Liver (tissue), 8 donors: ENCODE measurements at regions not wholly inside any gene's neighbourhood (a gene's known extent, or its start where the extent isn't known, plus 50 kb on each side); places are given as distances from the start of the nearest gene placed in this dataset.

Source experiments
- DNase-seq: peaks from one replicate; pipeline ENCODE4 v3.0.0-alpha.2; 2017; ENCODE audit warnings: low spot score
- H3K27ac ChIP-seq, 2 donors: one replicate each; pipeline ENCODE4 v1.7.0; 2013; ENCODE audit warnings: inconsistent platforms in 2 of 2, low read length in 2 of 2, control low read depth in 1 of 2, low read depth in 1 of 2, mild to moderate bottlenecking in 1 of 2
- H3K27me3 ChIP-seq, 4 donors: one replicate each; pipeline versions ENCODE4 v1.6.1 to v1.7.0; 2013; ENCODE audit warnings: low read length in 3 of 4, inconsistent platforms in 1 of 4, mild to moderate bottlenecking in 1 of 4, moderate library complexity in 1 of 4; ENCODE audit not compliant: control insufficient read depth in 4 of 4, insufficient read depth in 4 of 4
- H3K36me3 ChIP-seq, 4 donors: one replicate each; pipeline versions ENCODE4 v1.6.1 to v1.7.0; 2013; ENCODE audit warnings: low read length in 3 of 4, mild to moderate bottlenecking in 3 of 4, low read depth in 1 of 4, moderate library complexity in 1 of 4; ENCODE audit not compliant: control insufficient read depth in 4 of 4, insufficient read depth in 3 of 4
- H3K4me1 ChIP-seq, 4 donors: one replicate each; pipeline versions ENCODE4 v1.6.1 to v1.7.0; 2013; ENCODE audit warnings: low read length in 3 of 4, mild to moderate bottlenecking in 3 of 4, moderate library complexity in 1 of 4; ENCODE audit not compliant: control insufficient read depth in 4 of 4, insufficient read depth in 4 of 4
- H3K4me3 ChIP-seq, 3 donors: one replicate each; pipeline versions ENCODE4 v1.6.1 to v1.7.0; 2013; ENCODE audit warnings: low read length in 3 of 3, control low read depth in 1 of 3, low read depth in 1 of 3, mild to moderate bottlenecking in 1 of 3
- H3K9ac ChIP-seq, 2 donors: one replicate each; pipeline ENCODE4 v1.7.0; 2013; ENCODE audit warnings: low read length in 2 of 2, mild to moderate bottlenecking in 2 of 2, moderate library complexity in 2 of 2, control low read depth in 1 of 2, low read depth in 1 of 2
- H3K9me3 ChIP-seq, 4 donors: one replicate each; pipeline versions ENCODE4 v1.6.1 to v1.7.0; 2013; ENCODE audit warnings: low read length in 3 of 4; ENCODE audit not compliant: control insufficient read depth in 4 of 4
- EGR1 ChIP-seq, 2 donors: IDR thresholded peaks; 2 replicates each; pipeline ENCODE4 v1.6.1; 2016 to 2018; ENCODE audit warnings: antibody characterized with exemption in 2 of 2, low read depth in 2 of 2
- FOXA1 ChIP-seq: IDR thresholded peaks from 2 replicates; pipeline ENCODE4 v1.6.1; 2016; ENCODE audit warnings: antibody characterized with exemption
- FOXA2 ChIP-seq: IDR thresholded peaks from 2 replicates; pipeline ENCODE4 v1.6.1; 2016; ENCODE audit warnings: antibody characterized with exemption
- GABPA ChIP-seq, 2 donors: IDR thresholded peaks in 1 of 2; conservative IDR thresholded peaks in 1 of 2; 2 replicates each; pipeline ENCODE4 v1.6.1; 2016; ENCODE audit warnings: antibody characterized with exemption in 2 of 2, mild to moderate bottlenecking in 1 of 2, moderate library complexity in 1 of 2
- HNF4A ChIP-seq, 2 donors: conservative IDR thresholded peaks; 2 replicates each; pipeline ENCODE4 v1.6.1; 2016; ENCODE audit warnings: antibody characterized with exemption in 2 of 2, mild to moderate bottlenecking in 2 of 2
- HNF4G ChIP-seq: IDR thresholded peaks from 2 replicates; pipeline ENCODE4 v1.6.1; 2016; ENCODE audit warnings: antibody characterized with exemption
- JUND ChIP-seq, 2 donors: IDR thresholded peaks; 2 replicates each; pipeline ENCODE4 v1.6.1; 2016; ENCODE audit warnings: antibody characterized with exemption in 2 of 2
- NR2F2 ChIP-seq: IDR thresholded peaks from 2 replicates; pipeline ENCODE4 v1.6.1; 2016; ENCODE audit warnings: antibody characterized with exemption
- RAD21 ChIP-seq, 2 donors: IDR thresholded peaks; 2 replicates each; pipeline ENCODE4 v1.6.1; 2016; ENCODE audit warnings: antibody characterized with exemption in 2 of 2, mild to moderate bottlenecking in 2 of 2
- RXRA ChIP-seq, 2 donors: IDR thresholded peaks; 2 replicates each; pipeline ENCODE4 v1.6.1; 2017 to 2018; ENCODE audit warnings: antibody characterized with exemption in 2 of 2, mild to moderate bottlenecking in 1 of 2
- SP1 ChIP-seq: IDR thresholded peaks from 2 replicates; pipeline ENCODE4 v1.6.1; 2018; ENCODE audit warnings: antibody characterized with exemption, mild to moderate bottlenecking
- TAF1 ChIP-seq: conservative IDR thresholded peaks from 2 replicates; pipeline ENCODE4 v1.6.1; 2016; ENCODE audit warnings: antibody characterized with exemption, mild to moderate bottlenecking
- YY1 ChIP-seq: IDR thresholded peaks from 2 replicates; pipeline ENCODE4 v1.6.1; 2016; ENCODE audit warnings: antibody characterized with exemption, mild to moderate bottlenecking
- WGBS: extraction: QIAGEN DNeasy Blood & Tissue Kit; methylation state at CpG from one replicate; pipeline ENCODE4 v1.1.7; 2013; 5-methylcytosine and 5-hydroxymethylcytosine counted together
- TF ChIP-seq, protein P1 (sequence below): IDR thresholded peaks from 2 replicates; pipeline ENCODE4 v1.6.1; 2016; ENCODE audit warnings: antibody characterized with exemption
- TF ChIP-seq, protein P2 (sequence below): fragments of 150-350 bp; IDR thresholded peaks from 2 replicates; pipeline ENCODE4 v1.5.1; 2017; ENCODE audit warnings: improper control_type of control experiment, low read depth, low read length; ENCODE audit not compliant: missing input control
- TF ChIP-seq, protein P3 (sequence below): IDR thresholded peaks from 2 replicates; pipeline ENCODE4 v1.6.1; 2016; ENCODE audit warnings: antibody characterized with exemption
- TF ChIP-seq, protein P4 (sequence below): IDR thresholded peaks from 2 replicates; pipeline ENCODE4 v1.6.1; 2016; ENCODE audit warnings: antibody characterized with exemption
- TF ChIP-seq, protein P5 (sequence below): IDR thresholded peaks from 2 replicates; pipeline ENCODE4 v1.6.1; 2016; ENCODE audit warnings: antibody characterized with exemption, mild to moderate bottlenecking
- donor health status: healthy.
- donor health status: healthy.
- donor health status: healthy.
- donor health status: healthy.
- donor health status: healthy.

DNA sequence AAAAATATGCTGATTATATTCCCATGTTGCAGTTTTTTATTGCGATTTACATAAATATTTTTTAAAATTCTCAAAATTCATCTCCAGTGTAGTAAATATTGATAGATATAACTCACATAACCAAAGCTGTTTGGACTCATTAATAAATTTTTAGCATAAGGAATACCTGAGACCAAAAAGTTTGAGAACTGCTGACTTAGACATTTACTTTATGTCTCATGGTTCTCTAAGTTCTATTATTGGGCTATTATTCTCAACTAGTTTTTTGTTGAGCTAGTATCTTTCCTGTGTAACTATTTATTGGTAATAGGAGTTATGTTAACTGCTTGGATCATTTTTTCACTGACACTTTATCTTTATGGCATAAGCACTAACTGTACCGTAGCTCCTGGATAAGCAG is 1069.6 kb downstream of the ADGRL2 start:
- WGBS = 86% methylated on average over 2 of the region's 2 CpGs
- no peaks in the 10 kb centered on the region for H3K36me3 ChIP-seq
- H3K27ac ChIP-seq = no peak overlapping the region
- TF ChIP-seq EGR1 (IDR thresholded peaks at IDR 0.05; ENCODE audit: low read depth in 2 of 2) (no peak), NR2F2 (no peak), YY1 (no peak), HNF4G (no peak), FOXA1 (no peak), FOXA2 (no peak), RAD21 (IDR thresholded peaks at IDR 0.05) (no peak), TAF1 (no peak), RXRA (IDR thresholded peaks at IDR 0.05) (no peak), SP1 (no peak)
- TF ChIP-seq, protein P1, sequence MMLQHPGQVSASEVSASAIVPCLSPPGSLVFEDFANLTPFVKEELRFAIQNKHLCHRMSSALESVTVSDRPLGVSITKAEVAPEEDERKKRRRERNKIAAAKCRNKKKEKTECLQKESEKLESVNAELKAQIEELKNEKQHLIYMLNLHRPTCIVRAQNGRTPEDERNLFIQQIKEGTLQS = no peak
- TF ChIP-seq, protein P2, sequence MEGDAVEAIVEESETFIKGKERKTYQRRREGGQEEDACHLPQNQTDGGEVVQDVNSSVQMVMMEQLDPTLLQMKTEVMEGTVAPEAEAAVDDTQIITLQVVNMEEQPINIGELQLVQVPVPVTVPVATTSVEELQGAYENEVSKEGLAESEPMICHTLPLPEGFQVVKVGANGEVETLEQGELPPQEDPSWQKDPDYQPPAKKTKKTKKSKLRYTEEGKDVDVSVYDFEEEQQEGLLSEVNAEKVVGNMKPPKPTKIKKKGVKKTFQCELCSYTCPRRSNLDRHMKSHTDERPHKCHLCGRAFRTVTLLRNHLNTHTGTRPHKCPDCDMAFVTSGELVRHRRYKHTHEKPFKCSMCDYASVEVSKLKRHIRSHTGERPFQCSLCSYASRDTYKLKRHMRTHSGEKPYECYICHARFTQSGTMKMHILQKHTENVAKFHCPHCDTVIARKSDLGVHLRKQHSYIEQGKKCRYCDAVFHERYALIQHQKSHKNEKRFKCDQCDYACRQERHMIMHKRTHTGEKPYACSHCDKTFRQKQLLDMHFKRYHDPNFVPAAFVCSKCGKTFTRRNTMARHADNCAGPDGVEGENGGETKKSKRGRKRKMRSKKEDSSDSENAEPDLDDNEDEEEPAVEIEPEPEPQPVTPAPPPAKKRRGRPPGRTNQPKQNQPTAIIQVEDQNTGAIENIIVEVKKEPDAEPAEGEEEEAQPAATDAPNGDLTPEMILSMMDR = no peak
- no peak overlapping the region for H3K9ac ChIP-seq
- no peaks in the 10 kb centered on the region for H3K27me3 ChIP-seq
- H3K9me3 ChIP-seq = no peaks in the 10 kb centered on the region
- no peak overlapping the region for H3K4me3 ChIP-seq
- DNase-seq = no peak
- H3K4me1 ChIP-seq = no peaks in the 10 kb centered on the region

DNA sequence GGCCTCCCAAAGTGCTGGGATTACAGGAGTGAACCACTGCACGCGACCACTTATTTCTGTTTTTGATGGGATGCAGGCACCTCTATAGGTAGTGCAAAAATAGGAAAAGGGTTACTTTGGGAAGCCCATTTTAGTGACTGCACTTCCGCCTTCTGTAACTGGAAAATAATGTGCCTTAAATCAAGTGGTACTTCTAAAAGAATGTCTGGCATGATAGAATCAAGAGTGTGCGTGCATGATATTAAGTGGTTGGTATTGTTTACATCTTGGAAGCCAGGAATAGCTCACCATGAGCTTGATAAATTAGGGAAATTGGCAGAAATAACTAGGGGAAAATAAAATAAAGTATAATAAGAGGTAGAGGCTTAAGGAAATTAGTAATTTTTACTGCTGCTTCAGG is 1067.0 kb downstream of the ADGRL2 start:
- H3K36me3 ChIP-seq = no peaks in the 10 kb centered on the region
- no peak overlapping the region for H3K4me3 ChIP-seq
- H3K27me3 ChIP-seq = no peaks in the 10 kb centered on the region
- no peak overlapping the region for H3K9ac ChIP-seq
- no peak overlapping the region for H3K27ac ChIP-seq
- H3K9me3 ChIP-seq = no peaks in the 10 kb centered on the region
- H3K4me1 ChIP-seq = no peaks in the 10 kb centered on the region
- WGBS = 92% methylated on average over 4 of the region's 4 CpGs
- no peak for DNase-seq
- no peak for TF ChIP-seq HNF4G
- no peak for TF ChIP-seq HNF4A (conservative IDR thresholded peaks at IDR 0.05)
- TF ChIP-seq FOXA1 = no peak
- TF ChIP-seq JUND (IDR thresholded peaks at IDR 0.05) = no peak
- TF ChIP-seq GABPA (IDR thresholded peaks at IDR 0.05 in 1 of 2, conservative IDR thresholded peaks at IDR 0.05 in 1 of 2) = no peak
- TF ChIP-seq, protein P1 = no peak
- no peak for TF ChIP-seq RAD21 (IDR thresholded peaks at IDR 0.05)
- TF ChIP-seq, protein P3, sequence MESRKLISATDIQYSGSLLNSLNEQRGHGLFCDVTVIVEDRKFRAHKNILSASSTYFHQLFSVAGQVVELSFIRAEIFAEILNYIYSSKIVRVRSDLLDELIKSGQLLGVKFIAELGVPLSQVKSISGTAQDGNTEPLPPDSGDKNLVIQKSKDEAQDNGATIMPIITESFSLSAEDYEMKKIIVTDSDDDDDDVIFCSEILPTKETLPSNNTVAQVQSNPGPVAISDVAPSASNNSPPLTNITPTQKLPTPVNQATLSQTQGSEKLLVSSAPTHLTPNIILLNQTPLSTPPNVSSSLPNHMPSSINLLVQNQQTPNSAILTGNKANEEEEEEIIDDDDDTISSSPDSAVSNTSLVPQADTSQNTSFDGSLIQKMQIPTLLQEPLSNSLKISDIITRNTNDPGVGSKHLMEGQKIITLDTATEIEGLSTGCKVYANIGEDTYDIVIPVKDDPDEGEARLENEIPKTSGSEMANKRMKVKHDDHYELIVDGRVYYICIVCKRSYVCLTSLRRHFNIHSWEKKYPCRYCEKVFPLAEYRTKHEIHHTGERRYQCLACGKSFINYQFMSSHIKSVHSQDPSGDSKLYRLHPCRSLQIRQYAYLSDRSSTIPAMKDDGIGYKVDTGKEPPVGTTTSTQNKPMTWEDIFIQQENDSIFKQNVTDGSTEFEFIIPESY = no peak
- TF ChIP-seq EGR1 (IDR thresholded peaks at IDR 0.05; ENCODE audit: low read depth in 2 of 2) = no peak
- no peak for TF ChIP-seq FOXA2
- TF ChIP-seq, protein P4, sequence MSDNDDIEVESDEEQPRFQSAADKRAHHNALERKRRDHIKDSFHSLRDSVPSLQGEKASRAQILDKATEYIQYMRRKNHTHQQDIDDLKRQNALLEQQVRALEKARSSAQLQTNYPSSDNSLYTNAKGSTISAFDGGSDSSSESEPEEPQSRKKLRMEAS = no peak
- TF ChIP-seq RXRA (IDR thresholded peaks at IDR 0.05) = no peak
- TF ChIP-seq, protein P5, sequence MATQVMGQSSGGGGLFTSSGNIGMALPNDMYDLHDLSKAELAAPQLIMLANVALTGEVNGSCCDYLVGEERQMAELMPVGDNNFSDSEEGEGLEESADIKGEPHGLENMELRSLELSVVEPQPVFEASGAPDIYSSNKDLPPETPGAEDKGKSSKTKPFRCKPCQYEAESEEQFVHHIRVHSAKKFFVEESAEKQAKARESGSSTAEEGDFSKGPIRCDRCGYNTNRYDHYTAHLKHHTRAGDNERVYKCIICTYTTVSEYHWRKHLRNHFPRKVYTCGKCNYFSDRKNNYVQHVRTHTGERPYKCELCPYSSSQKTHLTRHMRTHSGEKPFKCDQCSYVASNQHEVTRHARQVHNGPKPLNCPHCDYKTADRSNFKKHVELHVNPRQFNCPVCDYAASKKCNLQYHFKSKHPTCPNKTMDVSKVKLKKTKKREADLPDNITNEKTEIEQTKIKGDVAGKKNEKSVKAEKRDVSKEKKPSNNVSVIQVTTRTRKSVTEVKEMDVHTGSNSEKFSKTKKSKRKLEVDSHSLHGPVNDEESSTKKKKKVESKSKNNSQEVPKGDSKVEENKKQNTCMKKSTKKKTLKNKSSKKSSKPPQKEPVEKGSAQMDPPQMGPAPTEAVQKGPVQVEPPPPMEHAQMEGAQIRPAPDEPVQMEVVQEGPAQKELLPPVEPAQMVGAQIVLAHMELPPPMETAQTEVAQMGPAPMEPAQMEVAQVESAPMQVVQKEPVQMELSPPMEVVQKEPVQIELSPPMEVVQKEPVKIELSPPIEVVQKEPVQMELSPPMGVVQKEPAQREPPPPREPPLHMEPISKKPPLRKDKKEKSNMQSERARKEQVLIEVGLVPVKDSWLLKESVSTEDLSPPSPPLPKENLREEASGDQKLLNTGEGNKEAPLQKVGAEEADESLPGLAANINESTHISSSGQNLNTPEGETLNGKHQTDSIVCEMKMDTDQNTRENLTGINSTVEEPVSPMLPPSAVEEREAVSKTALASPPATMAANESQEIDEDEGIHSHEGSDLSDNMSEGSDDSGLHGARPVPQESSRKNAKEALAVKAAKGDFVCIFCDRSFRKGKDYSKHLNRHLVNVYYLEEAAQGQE = no peak
- no peak for TF ChIP-seq YY1
